HFFc6 (cell line): ENCODE measurements at regions not wholly inside any gene's neighbourhood (a gene's known extent, or its start where the extent isn't known, plus 50 kb on each side); places are given as distances from the start of the nearest gene placed in this dataset.

ENCODE experiments used
- DNase-seq: peaks from one replicate; pipeline ENCODE4 v3.0.0-alpha.2; 2018
- H3K27ac Mint-ChIP-seq: 2 replicates; pipeline ENCODE4 v1.8.0; 2020; ENCODE audit warnings: mild to moderate bottlenecking, mixed read lengths
- H3K27me3 Mint-ChIP-seq: 2 replicates; pipeline ENCODE4 v1.8.0; 2021; ENCODE audit warnings: mild to moderate bottlenecking, moderate library complexity, mixed read lengths; ENCODE audit not compliant: insufficient read depth
- H3K36me3 Mint-ChIP-seq: 2 replicates; pipeline ENCODE4 v1.8.0; 2021; ENCODE audit warnings: low read depth, mixed read lengths
- H3K4me1 Mint-ChIP-seq: 2 replicates; pipeline ENCODE4 v1.8.0; 2020; ENCODE audit warnings: low read depth, mixed read lengths
- H3K4me3 Mint-ChIP-seq: 2 replicates; pipeline ENCODE4 v1.8.0; 2020; ENCODE audit warnings: mild to moderate bottlenecking, moderate library complexity, mixed read lengths
- H3K9me3 Mint-ChIP-seq: 2 replicates; pipeline ENCODE4 v1.8.0; 2020; ENCODE audit warnings: mild to moderate bottlenecking, mixed read lengths
- CTCF ChIP-seq: fragments of 200-600 bp; sonication (generic); IDR thresholded peaks from 2 replicates; pipeline ENCODE4 v1.5.0; 2021; ENCODE audit warnings: antibody characterized with exemption, mild to moderate bottlenecking

- Mint-ChIP-seq H3K4me1 (peaks cover 49% of the 10 kb centered on the region), H3K4me3 (peak overlapping the region; percentile 43)
- DNase-seq = no peak
Measured at GRCh38 chr9:129335464-129336129, 157.5 kb upstream of the IER5L start.

GRCh38 chr9:129334105-129334935, 156.3 kb upstream of the IER5L start:
- H3K4me3 Mint-ChIP-seq = peak overlapping the region; percentile 73
- peak; percentile 79 for DNase-seq
- no peaks in the 10 kb centered on the region; the same call in 1 of the 2 replicates for H3K27me3 Mint-ChIP-seq
- H3K4me1 Mint-ChIP-seq = peaks cover 49% of the 10 kb centered on the region
- peak overlapping the region; percentile 80 for H3K27ac Mint-ChIP-seq
- peaks cover 12% of the 10 kb centered on the region for H3K9me3 Mint-ChIP-seq
- peaks cover 16% of the 10 kb centered on the region for H3K36me3 Mint-ChIP-seq
- TF ChIP-seq CTCF = peak; percentile 26; the same call in 1 of the 2 replicates

More at GRCh38 chr9:129335464-129336129, 157.5 kb upstream of the IER5L start:
- no peaks in the 10 kb centered on the region; the same call in 1 of the 2 replicates for H3K27me3 Mint-ChIP-seq
- TF ChIP-seq CTCF = no peak
- peak overlapping the region; percentile 80 for H3K27ac Mint-ChIP-seq
- peaks cover 10% of the 10 kb centered on the region for H3K9me3 Mint-ChIP-seq
- peaks cover 11% of the 10 kb centered on the region for H3K36me3 Mint-ChIP-seq

- H3K27ac Mint-ChIP-seq = peak overlapping the region; percentile 80
- TF ChIP-seq CTCF = no peak
- H3K4me3 Mint-ChIP-seq = peak overlapping the region; percentile 73
- peaks cover 16% of the 10 kb centered on the region for H3K36me3 Mint-ChIP-seq
- H3K4me1 Mint-ChIP-seq = peaks cover 49% of the 10 kb centered on the region
- peaks cover 12% of the 10 kb centered on the region for H3K9me3 Mint-ChIP-seq
- no peaks in the 10 kb centered on the region; the same call in 1 of the 2 replicates for H3K27me3 Mint-ChIP-seq
- peak; percentile 15 for DNase-seq
Measured at GRCh38 chr9:129333617-129334104, 155.6 kb upstream of the IER5L start.

GRCh38 chr9:129332581-129332980, 154.5 kb upstream of the IER5L start:
- H3K9me3 Mint-ChIP-seq = peaks cover 12% of the 10 kb centered on the region
- no peak for DNase-seq
- no peak overlapping the region for H3K4me3 Mint-ChIP-seq
- H3K27me3 Mint-ChIP-seq = no peaks in the 10 kb centered on the region; the same call in 1 of the 2 replicates
- H3K36me3 Mint-ChIP-seq = peaks cover 16% of the 10 kb centered on the region
- no peak for TF ChIP-seq CTCF
- H3K4me1 Mint-ChIP-seq = peaks cover 49% of the 10 kb centered on the region
- peak overlapping the region; percentile 34 for H3K27ac Mint-ChIP-seq

- Mint-ChIP-seq H3K9me3 (peaks cover 12% of the 10 kb centered on the region), H3K27ac (peak overlapping the region; percentile 38), H3K4me1 (peaks cover 49% of the 10 kb centered on the region), H3K36me3 (peaks cover 16% of the 10 kb centered on the region), H3K4me3 (no peak overlapping the region), H3K27me3 (no peaks in the 10 kb centered on the region; the same call in 1 of the 2 replicates)
- DNase-seq = no peak
- TF ChIP-seq CTCF = no peak
Measured at GRCh38 chr9:129331772-129332500, 153.9 kb upstream of the IER5L start.
